ENCODE measurements at regions not wholly inside any gene's neighbourhood (a gene's known extent, or its start where the extent isn't known, plus 50 kb on each side); places are given as distances from the start of the nearest gene placed in this dataset.

DNA sequence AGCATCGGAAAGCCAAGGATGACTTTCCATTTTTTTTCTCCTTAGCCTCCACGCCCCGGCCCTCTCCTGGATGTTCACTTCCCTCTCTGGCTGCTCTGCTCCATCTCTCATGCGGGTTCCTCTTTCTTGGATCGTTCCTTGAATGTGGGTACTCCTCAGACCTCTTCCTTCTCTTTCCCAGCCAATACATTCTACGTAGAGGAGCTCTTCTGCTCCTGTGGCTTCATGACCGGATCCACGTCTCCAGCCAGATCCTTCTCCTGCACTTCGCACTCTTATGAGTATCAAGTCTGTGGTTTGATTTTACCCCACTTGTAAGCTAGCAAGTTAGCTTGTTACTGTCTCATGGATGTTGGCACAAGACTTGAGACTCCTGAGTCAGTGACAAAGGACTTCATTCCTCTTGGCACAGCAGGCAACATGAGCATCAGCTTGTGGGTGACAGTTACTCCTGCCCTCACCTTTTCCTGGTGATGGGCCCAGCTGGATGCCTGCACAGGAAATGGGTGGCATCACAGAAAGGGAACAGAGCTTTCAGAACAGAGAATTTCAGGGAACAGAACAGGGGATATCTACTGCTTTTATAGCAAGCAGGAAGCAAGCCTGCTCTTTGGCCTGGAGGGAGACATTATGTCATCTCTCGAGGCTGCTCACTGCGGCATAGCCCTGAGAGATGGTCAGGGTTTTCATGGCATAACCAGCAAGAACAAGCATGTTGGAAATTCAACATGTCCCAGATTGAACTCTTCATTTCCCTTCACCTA, 100.1 kb upstream of the KIF26B start:
- TF ChIP-seq, protein P1, sequence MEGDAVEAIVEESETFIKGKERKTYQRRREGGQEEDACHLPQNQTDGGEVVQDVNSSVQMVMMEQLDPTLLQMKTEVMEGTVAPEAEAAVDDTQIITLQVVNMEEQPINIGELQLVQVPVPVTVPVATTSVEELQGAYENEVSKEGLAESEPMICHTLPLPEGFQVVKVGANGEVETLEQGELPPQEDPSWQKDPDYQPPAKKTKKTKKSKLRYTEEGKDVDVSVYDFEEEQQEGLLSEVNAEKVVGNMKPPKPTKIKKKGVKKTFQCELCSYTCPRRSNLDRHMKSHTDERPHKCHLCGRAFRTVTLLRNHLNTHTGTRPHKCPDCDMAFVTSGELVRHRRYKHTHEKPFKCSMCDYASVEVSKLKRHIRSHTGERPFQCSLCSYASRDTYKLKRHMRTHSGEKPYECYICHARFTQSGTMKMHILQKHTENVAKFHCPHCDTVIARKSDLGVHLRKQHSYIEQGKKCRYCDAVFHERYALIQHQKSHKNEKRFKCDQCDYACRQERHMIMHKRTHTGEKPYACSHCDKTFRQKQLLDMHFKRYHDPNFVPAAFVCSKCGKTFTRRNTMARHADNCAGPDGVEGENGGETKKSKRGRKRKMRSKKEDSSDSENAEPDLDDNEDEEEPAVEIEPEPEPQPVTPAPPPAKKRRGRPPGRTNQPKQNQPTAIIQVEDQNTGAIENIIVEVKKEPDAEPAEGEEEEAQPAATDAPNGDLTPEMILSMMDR (IDR thresholded peaks at IDR 0.05): no peak
- TF ChIP-seq ZFX (IDR thresholded peaks at IDR 0.05; ENCODE audit: borderline replicate concordance): no peak

DNA sequence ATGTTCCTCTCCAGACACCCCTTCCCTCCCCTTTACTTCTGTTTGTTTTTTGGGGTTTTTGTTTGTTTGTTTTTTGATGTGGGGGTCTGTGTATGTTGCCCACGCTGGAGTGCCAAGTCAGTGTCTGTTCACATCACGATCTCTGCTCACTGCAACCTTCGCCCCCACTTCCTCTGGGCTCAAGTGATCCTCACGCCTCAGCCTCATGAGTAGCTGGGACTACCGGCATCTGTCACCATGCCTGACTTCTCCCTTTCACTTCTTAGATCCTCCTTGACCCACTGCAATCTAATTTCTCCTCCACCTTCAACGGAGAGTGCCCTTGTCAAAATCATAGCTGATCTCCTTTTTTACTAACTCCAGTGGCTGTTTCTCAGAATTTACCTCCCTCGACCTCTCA, 100.7 kb upstream of the KIF26B start:
- no peak overlapping the region for H3K27ac ChIP-seq
- TF ChIP-seq, protein P1 (IDR thresholded peaks at IDR 0.05): no peak
- no peak for TF ChIP-seq ZFX (IDR thresholded peaks at IDR 0.05; ENCODE audit: borderline replicate concordance)

More for the DNA sequence above, 100.1 kb upstream of the KIF26B start:
- H3K27ac ChIP-seq: no peak overlapping the region

DNA sequence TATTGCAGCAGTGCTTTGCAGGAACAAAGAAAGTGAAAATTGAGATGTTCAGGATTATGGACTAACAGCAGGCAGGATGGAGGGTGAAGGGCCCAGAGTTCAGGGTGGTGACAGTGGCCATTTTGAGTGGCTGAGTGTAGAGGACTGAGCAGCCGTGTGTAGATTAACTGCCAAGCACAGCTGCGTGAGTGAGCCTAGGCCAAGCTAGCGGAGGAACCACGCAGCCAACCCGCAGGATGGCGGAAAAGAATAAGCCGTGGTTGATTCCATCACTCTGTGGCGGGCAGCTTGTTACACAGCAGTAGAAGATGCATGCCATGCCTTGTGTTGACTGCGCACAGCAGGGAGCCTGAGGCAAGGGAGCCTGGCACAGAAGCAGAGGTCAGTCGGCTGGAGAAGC, 102.5 kb upstream of the KIF26B start:
- TF ChIP-seq, protein P1 (IDR thresholded peaks at IDR 0.05): no peak
- TF ChIP-seq ZFX (IDR thresholded peaks at IDR 0.05; ENCODE audit: borderline replicate concordance): no peak
- no peak overlapping the region for H3K27ac ChIP-seq

DNA sequence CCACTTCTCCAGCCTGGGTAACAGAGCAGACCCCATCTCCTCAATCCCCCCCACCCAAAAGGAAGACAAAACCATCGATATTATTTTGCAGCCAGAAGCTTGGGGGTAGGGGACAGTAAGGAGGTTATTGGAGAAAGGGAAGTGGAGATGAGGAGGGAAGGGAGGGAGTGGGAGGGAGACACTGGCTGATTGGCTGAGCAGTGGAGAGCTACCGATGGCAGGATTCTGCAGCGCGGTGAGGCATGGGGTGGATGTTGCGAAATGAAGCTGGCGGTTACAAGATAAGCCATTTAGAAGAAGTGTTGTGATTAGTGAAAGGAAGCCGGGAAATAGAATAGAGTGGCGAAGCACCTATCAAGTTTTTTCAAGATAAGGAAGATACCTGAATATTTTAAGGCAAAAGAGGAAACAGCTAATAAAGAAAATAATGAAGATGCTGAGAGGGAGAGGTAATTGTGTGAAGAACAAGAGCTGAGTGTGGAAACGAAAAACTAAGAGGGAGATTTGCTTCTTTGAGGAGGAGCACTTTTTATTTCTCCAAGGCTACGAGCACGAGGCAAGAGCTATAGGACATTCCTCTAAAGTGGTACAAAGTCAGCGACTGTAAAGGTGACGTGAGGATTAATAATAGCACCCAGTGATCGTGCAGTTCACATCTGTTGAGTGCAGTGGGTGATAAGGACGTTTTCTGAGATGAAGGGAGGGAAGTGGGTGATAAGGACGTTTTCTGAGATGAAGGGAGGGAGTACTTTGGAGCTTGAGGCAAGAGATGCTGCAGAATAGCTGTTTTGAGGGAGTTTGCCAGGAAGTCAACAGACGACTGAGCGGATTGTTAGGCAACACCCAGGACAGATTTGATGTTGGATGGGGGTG, 103.2 kb upstream of the KIF26B start:
- TF ChIP-seq, protein P1 (IDR thresholded peaks at IDR 0.05): no peak
- TF ChIP-seq ZFX (IDR thresholded peaks at IDR 0.05; ENCODE audit: borderline replicate concordance): no peak
- no peak overlapping the region for H3K27ac ChIP-seq

DNA sequence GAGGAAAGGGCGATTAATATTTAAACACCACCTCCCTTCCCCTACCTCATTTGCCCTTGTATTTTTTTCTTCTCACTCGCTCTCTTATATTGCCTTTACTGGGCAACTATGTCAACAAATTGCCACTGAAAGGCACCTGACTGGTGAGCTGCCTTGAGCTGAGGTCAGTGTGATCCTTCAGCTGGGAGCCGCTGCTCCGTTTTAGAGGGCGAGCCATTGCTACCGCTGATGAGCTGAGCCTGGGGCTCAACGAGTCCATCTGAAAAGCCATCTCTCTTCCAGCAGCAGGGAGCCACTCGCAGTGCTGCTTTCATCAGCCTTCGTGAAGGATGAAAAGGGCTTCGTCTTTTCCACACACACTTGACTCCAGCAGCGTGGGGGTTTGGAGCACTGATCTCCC, 108.0 kb upstream of the KIF26B start:
- TF ChIP-seq, protein P1 (IDR thresholded peaks at IDR 0.05): no peak
- TF ChIP-seq ZFX (IDR thresholded peaks at IDR 0.05; ENCODE audit: borderline replicate concordance): no peak
- H3K27ac ChIP-seq: no peak overlapping the region

DNA sequence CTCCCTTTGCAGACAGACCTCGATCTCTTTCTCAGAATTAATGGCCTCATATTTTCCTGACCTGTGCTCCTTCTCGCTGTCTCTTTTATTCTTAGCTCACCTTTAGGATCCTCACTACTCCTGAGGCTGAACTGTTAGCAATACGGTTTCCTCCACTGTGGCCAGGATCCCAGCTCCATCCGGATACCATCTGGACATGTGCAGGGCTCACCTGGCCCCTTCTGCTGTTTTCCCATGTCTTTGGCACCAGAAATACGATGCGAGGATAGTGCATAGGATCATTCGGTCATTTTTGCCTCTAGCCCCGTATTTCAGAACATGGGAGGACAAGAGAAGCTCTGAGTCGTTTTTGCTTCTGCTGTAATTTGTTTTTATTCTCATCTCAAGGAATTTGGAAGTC, 108.5 kb upstream of the KIF26B start:
- H3K27ac ChIP-seq: peak overlapping the region; percentile 38
- no peak for TF ChIP-seq ZFX (IDR thresholded peaks at IDR 0.05; ENCODE audit: borderline replicate concordance)
- TF ChIP-seq, protein P1 (IDR thresholded peaks at IDR 0.05): no peak
